GM19438 (cell line): ENCODE measurements at regions not wholly inside any gene's neighbourhood (a gene's known extent, or its start where the extent isn't known, plus 50 kb on each side); places are given as distances from the start of the nearest gene placed in this dataset.
A peak's percentile ranks its signal among the peaks of the same experiment; 100 is the strongest.
"Not testable (repeated sequence)": the region's sequence is repeated elsewhere in the genome, so short reads cannot be mapped to it uniquely, and the experiment has no call there.

Experiments used
- ATAC-seq: cut with Tn5 transposase; IDR thresholded peaks from one replicate; pipeline ENCODE4 v1.9.1; 2021; ENCODE audit warnings: low read depth; ENCODE audit not compliant: unreplicated experiment

- no peak for ATAC-seq
Observed at GRCh38 chr4:156420623-156421022, 467.0 kb upstream of the CTSO start.

- no peak for ATAC-seq
Observed at GRCh38 chr4:156419080-156419685, 465.5 kb upstream of the CTSO start.

GRCh38 chr4:156414406-156414805 is 460.7 kb upstream of the CTSO start:
- no peak for ATAC-seq

- no peak for ATAC-seq
Observed at GRCh38 chr4:156413239-156414135, 459.8 kb upstream of the CTSO start.

- ATAC-seq = no peak
Observed at GRCh38 chr4:156411531-156411930, 457.9 kb upstream of the CTSO start.

GRCh38 chr4:156408749-156409148 is 455.1 kb upstream of the CTSO start:
- no peak for ATAC-seq

- no peak for ATAC-seq
Observed at GRCh38 chr4:156401371-156401770, 447.7 kb upstream of the CTSO start.

GRCh38 chr4:156396534-156396933 is 442.9 kb upstream of the CTSO start:
- no peak for ATAC-seq

- no peak for ATAC-seq
Observed at GRCh38 chr4:156391325-156391653, 437.6 kb upstream of the CTSO start.

- no peak for ATAC-seq
Observed at GRCh38 chr4:156390599-156391324, 437.1 kb upstream of the CTSO start.

- no peak for ATAC-seq
Observed at GRCh38 chr4:156388826-156389225, 435.2 kb upstream of the CTSO start.

GRCh38 chr4:156378033-156378665 is 424.5 kb upstream of the CTSO start:
- peak; percentile 80 for ATAC-seq

GRCh38 chr4:156377036-156377710 is 423.5 kb upstream of the CTSO start:
- no peak for ATAC-seq

GRCh38 chr4:156374894-156375293 is 421.2 kb upstream of the CTSO start:
- no peak for ATAC-seq

GRCh38 chr4:156374069-156374468 is 420.4 kb upstream of the CTSO start:
- no peak for ATAC-seq

GRCh38 chr4:156367502-156367901 is 413.8 kb upstream of the CTSO start:
- not testable (repeated sequence) for ATAC-seq

GRCh38 chr4:156362581-156362980 is 408.9 kb upstream of the CTSO start:
- ATAC-seq = no peak

GRCh38 chr4:156347412-156348075 is 393.9 kb upstream of the CTSO start:
- no peak for ATAC-seq

- ATAC-seq = no peak
Observed at GRCh38 chr4:156346959-156347385, 393.3 kb upstream of the CTSO start.

GRCh38 chr4:156344397-156344796 is 390.7 kb upstream of the CTSO start:
- no peak for ATAC-seq
